ENCODE measurements at regions not wholly inside any gene's neighbourhood (a gene's known extent, or its start where the extent isn't known, plus 50 kb on each side); places are given as distances from the start of the nearest gene placed in this dataset.

- TF ChIP-seq CTCF (conservative IDR thresholded peaks at IDR 0.05 in 1 of 2, IDR thresholded peaks at IDR 0.05 in 1 of 2; ENCODE audit: extremely low read depth in 1 of 2, insufficient read depth in 1 of 2, low read depth in 1 of 2, low read length in 2 of 2) (no peak), EZH2 (IDR thresholded peaks at IDR 0.05; ENCODE audit: borderline replicate concordance, low read length) (no peak)
Observed at GRCh38 chr4:111675746-111676145, 469.5 kb upstream of the FAM241A start.

Measured in mammary epithelial cell (primary cell).